ENCODE measurements at regions not wholly inside any gene's neighbourhood (a gene's known extent, or its start where the extent isn't known, plus 50 kb on each side); places are given as distances from the start of the nearest gene placed in this dataset.

DNA sequence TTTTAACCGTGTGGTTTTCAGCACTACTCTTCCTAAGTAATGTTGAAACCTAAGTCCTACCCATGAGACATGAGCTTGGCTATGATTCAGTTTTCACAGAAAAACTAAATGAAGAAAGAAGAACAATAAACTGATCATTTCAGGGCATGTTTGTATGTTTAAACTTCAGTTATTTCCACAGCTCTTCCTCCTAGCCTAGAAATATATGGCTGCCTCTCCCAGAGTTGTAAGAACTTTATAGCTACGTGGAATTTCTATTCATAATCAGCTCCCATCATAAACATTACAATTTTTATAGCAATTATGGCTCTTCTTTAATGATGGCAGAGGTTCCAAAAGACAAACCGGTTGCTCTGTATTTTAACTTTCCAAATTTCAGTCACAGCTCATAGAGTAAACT lies 314.7 kb upstream of the ADAMTSL1 start:
- no peaks in the 10 kb centered on the region for H4K20me1 ChIP-seq (ENCODE audit: control insufficient read depth, insufficient read depth, low read length, poor library complexity, severe bottlenecking)
- Mint-ChIP-seq H3K4me3 (no peak overlapping the region), H3K27ac (no peak overlapping the region), H3K4me1 (no peaks in the 10 kb centered on the region), H3K9me3 (ENCODE audit: insufficient read depth) (no peaks in the 10 kb centered on the region), H3K27me3 (no peaks in the 10 kb centered on the region)
- no peak overlapping the region for H3K27ac ChIP-seq (ENCODE audit: low read length in 2 of 2)
- no peak for DNase-seq
- H3K4me1 ChIP-seq (ENCODE audit: control insufficient read depth in 2 of 2, insufficient read depth in 2 of 2, low read length in 2 of 2): no peaks in the 10 kb centered on the region
- ChIA-PET CTCF (no interaction called here), POLR2A (no interaction called here)
- H3K4me3 ChIP-seq (ENCODE audit: control extremely low read depth in 1 of 5, extremely low read depth in 1 of 5, insufficient read depth in 1 of 5, low read depth in 2 of 5, low read length in 4 of 5): no peak overlapping the region
- H3K9me3 ChIP-seq (ENCODE audit: control extremely low read depth in 1 of 3, control insufficient read depth in 2 of 3, insufficient read depth in 1 of 3, low read length in 2 of 3): no peaks in the 10 kb centered on the region
- no peaks in the 10 kb centered on the region for H3K79me2 ChIP-seq (ENCODE audit: control insufficient read depth, insufficient read depth, low read length)
- H2AFZ ChIP-seq (ENCODE audit: insufficient read depth, low read depth, low read length, poor library complexity, severe bottlenecking): no peak overlapping the region
- H3K36me3 ChIP-seq (replicated peaks in 1 of 2; ENCODE audit: control extremely low read depth in 1 of 2, control insufficient read depth in 1 of 2, extremely low read depth in 1 of 2, insufficient read depth in 2 of 2, low read length in 1 of 2): no peaks in the 10 kb centered on the region
- intact Hi-C loops (cut with micrococcal nuclease): no loop called here
- no CpG with 5 or more reads among the region's 3 CpGs for WGBS (ENCODE audit: insufficient coverage)
- TF ChIP-seq, protein P1, sequence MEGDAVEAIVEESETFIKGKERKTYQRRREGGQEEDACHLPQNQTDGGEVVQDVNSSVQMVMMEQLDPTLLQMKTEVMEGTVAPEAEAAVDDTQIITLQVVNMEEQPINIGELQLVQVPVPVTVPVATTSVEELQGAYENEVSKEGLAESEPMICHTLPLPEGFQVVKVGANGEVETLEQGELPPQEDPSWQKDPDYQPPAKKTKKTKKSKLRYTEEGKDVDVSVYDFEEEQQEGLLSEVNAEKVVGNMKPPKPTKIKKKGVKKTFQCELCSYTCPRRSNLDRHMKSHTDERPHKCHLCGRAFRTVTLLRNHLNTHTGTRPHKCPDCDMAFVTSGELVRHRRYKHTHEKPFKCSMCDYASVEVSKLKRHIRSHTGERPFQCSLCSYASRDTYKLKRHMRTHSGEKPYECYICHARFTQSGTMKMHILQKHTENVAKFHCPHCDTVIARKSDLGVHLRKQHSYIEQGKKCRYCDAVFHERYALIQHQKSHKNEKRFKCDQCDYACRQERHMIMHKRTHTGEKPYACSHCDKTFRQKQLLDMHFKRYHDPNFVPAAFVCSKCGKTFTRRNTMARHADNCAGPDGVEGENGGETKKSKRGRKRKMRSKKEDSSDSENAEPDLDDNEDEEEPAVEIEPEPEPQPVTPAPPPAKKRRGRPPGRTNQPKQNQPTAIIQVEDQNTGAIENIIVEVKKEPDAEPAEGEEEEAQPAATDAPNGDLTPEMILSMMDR (IDR thresholded peaks at IDR 0.05): no peak
- TF ChIP-seq EZH2 (IDR thresholded peaks at IDR 0.05; ENCODE audit: borderline replicate concordance, insufficient read depth, low read depth, low read length, poor library complexity, severe bottlenecking): no peak
- no peak overlapping the region for H3K4me2 ChIP-seq (replicated peaks; ENCODE audit: low read depth, low read length, poor library complexity, severe bottlenecking)
- H3K27me3 ChIP-seq (replicated peaks in 1 of 4; ENCODE audit: control extremely low read depth in 1 of 4, control insufficient read depth in 3 of 4, insufficient read depth in 4 of 4, low read length in 3 of 4): no peaks in the 10 kb centered on the region
- no peak overlapping the region for H3K9ac ChIP-seq (ENCODE audit: low read length)
- no peak for ATAC-seq (ENCODE audit: low read depth)

DNA sequence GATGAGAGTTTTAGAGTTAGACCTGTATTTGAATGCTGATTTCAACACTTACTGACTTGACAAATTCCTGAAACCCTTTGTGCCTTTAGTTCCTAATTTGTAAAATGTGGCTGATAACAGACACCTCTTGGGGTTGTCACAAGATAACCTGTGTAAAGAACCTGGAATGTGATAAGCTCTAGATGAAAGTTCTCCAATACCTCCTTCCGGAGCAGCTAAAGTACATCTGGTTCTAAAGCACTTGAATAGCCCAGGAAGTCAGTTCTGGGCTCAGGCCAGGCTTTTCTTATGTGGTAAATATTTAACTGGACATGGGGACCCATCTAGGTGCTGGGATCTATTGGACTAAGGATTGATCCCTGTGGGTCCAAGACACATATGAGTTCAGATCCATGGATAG lies 310.8 kb upstream of the ADAMTSL1 start:
- no peak overlapping the region for H2AFZ ChIP-seq (ENCODE audit: insufficient read depth, low read depth, low read length, poor library complexity, severe bottlenecking)
- intact Hi-C loops (cut with micrococcal nuclease): no loop called here
- H3K9me3 ChIP-seq (ENCODE audit: control extremely low read depth in 1 of 3, control insufficient read depth in 2 of 3, insufficient read depth in 1 of 3, low read length in 2 of 3): no peaks in the 10 kb centered on the region

More for the DNA sequence above, 310.8 kb upstream of the ADAMTSL1 start:
- Histone ChIP-seq H3K79me2 (ENCODE audit: control insufficient read depth, insufficient read depth, low read length) (no peaks in the 10 kb centered on the region), H3K36me3 (replicated peaks in 1 of 2; ENCODE audit: control extremely low read depth in 1 of 2, control insufficient read depth in 1 of 2, extremely low read depth in 1 of 2, insufficient read depth in 2 of 2, low read length in 1 of 2) (no peaks in the 10 kb centered on the region), H3K4me1 (ENCODE audit: control insufficient read depth in 2 of 2, insufficient read depth in 2 of 2, low read length in 2 of 2) (no peaks in the 10 kb centered on the region), H4K20me1 (ENCODE audit: control insufficient read depth, insufficient read depth, low read length, poor library complexity, severe bottlenecking) (no peaks in the 10 kb centered on the region), H3K9ac (ENCODE audit: low read length) (no peak overlapping the region), H3K27ac (ENCODE audit: low read length in 2 of 2) (no peak overlapping the region), H3K4me2 (replicated peaks; ENCODE audit: low read depth, low read length, poor library complexity, severe bottlenecking) (no peak overlapping the region), H3K4me3 (ENCODE audit: control extremely low read depth in 1 of 5, extremely low read depth in 1 of 5, insufficient read depth in 1 of 5, low read depth in 2 of 5, low read length in 4 of 5) (no peak overlapping the region), H3K27me3 (replicated peaks in 1 of 4; ENCODE audit: control extremely low read depth in 1 of 4, control insufficient read depth in 3 of 4, insufficient read depth in 4 of 4, low read length in 3 of 4) (peaks cover 0 to 2% (median 0%) of the 10 kb centered on the region in 4 experiments)
- DNase-seq (no peak), ATAC-seq (ENCODE audit: low read depth) (no peak)
- Mint-ChIP-seq H3K4me1 (no peaks in the 10 kb centered on the region), H3K4me3 (no peak overlapping the region), H3K27me3 (no peaks in the 10 kb centered on the region), H3K27ac (no peak overlapping the region), H3K9me3 (ENCODE audit: insufficient read depth) (no peaks in the 10 kb centered on the region)
- no CpG with 5 or more reads among the region's 1 CpG for WGBS (ENCODE audit: insufficient coverage)
- TF ChIP-seq, protein P1 (IDR thresholded peaks at IDR 0.05): no peak
- POLR2A ChIA-PET: no interaction called here
- CTCF ChIA-PET: no interaction called here

Measured in B cell (primary cell).